Activated CD4-positive, CD25-positive, alpha-beta regulatory T cell (primary cell): ENCODE measurements at regions not wholly inside any gene's neighbourhood (a gene's known extent, or its start where the extent isn't known, plus 50 kb on each side); places are given as distances from the start of the nearest gene placed in this dataset.

Experiments
- DNase-seq, 4 experiments: peaks; one replicate each; lab custom pipeline; 2025; lab: John Stamatoyannopoulos, UW

DNA sequence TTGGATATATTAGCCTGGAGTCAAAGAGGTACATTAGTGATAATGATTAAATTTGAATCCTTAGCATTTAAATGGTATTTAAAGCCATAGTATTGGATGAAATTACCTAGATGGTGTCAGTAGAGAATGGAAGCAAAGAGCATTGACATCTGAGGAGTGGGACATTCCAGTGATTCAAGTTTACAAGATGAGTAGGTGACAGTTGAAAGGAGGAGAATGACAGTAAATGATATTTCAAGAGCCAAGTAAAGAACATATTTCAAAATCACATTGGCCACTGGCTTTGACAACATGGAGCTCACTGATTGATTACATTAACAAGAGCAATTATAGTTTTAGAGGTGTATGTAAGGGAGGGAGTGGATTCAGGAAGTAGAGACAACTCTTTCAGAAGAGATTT is 93.9 kb upstream of the MEF2C start:
- DNase-seq, result no peak

DNA sequence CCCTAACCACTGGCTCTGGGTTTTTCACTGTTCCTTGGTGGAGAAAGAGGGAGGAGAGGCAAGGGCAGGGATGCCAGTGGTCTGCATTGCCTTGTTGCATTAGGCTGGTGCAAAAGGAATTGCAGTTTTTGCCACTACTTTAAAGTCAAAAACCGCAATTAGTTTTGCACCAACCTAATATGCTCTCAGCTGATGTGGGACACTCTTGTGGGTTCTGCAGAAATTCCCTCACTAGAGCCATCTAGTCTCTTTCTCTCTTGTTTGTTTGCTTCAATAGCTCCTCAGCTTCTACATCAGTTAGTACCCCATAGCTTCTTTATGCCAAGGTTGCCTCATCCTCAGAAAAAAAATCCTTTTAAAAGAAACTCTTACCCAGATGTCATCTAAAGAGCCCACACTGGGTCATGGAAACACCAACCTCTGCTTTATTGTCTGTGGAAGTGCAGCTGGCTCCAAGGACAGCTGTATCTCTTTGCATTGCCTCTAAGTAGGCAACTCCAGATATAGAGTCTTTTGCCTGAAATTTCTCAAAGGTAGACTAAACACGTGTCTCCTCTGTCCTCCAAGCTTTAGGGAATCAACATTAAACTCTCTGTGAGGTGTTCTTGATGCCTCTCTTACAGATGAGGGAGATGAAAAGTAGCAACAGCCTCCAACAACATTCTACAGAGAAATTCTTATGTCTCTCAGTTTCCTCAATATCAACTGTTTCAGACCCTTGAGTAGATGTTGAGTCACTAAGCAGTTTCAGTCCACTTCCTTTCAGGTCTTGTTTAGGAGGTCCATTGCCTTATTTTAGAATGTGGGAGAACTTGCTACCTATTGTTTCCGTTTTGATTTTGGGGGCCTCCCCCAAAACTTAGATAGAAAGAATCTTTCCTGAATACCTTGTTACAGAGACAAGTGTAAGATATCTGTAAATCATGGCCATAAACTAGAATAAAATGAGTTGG is 84.9 kb upstream of the MEF2C start:
- no peak for DNase-seq

DNA sequence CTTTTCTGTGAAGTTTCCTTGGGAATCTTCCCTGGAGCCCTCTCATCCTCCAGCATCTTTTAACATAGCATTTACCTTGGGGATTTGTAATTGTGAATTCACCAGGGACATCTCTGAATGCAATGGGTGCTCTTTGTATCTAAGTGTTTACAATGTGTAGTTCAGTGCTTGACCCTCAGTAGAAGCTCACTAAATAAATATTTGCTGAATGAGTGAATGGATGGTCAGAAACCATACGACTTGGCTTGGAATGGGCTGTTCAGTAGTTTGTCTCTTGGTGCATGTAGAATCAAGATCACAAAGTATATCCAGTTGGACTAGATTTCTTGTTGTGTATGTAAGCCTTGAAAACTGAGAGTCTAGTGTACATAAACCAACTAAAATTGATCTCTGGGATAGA is 81.8 kb upstream of the MEF2C start:
- DNase-seq, result no peak

DNA sequence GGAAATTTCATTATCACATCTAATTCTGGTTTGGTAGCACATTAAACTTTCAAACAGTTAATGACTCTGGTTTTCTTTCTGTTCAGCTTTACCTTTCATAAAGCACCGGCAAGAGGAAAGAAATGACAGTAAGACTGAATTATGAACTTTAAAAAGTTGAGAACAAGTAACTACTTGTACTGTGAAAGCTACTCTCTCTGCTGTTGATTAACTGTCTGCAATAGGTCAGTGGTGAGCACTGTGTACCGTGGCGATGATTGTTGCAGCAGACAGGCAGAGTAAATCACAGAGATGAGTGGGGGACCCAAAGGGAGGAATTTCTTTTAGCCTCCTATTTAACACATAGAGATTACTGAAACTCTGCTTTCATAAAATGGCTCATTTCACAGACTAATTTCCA is 74.0 kb upstream of the MEF2C start:
- no peak for DNase-seq

DNA sequence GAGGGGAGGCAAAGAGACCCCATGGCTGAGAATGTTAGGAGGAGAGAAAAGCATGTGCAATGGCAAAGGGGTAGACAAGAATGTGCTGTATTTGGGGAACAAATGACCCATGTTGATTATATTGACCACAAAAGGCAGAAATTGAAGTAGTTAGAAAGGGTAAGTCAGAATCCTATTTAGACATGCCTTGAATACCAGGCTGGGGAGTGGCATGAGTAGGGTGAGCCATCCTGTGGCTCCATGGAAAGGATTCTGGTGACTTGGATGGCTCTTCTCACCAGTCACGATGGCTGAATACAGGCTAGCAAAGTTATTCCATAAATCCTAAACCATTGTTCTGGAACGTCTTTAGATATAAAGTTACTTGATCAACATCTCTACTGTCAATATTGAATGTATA is 73.4 kb upstream of the MEF2C start:
- DNase-seq, result no peak

DNA sequence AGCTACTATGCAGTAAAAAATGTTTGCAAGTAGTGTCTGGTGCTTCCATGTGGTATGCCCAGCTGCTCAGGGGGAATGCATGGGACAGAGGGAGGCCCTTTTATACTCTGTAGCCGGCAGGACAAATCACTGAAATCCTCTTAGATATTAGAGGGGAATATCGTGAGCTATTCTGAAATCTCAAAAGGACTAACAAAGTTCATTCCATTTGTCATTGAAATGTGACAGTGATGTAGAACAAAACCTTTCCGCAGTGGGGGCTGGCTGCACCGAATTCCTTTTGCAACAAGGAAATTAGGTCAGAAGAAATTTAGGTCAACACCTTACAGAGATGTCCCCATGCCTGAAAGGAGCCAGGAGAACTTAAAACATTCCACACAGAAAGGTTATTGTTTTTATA is 72.4 kb upstream of the MEF2C start:
- no peak for DNase-seq

DNA sequence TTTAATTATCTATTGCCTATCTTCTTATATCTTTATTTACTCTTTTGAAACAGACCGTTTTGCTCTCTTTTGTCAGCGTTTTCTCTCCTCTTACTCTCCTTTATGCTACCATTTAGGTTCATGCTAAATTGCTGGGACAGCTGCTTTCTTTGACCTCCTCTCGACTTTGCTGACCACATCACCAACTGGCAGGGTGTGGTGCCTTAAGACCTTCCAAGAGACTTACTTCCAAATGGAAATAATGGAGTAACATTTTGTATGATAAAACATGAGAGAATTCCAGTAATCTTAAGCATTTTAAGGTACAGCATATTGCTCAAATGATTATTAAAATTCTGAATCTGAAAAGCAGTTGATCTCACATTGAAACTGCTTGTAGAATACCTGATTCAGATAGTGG is 71.5 kb upstream of the MEF2C start:
- no peak for DNase-seq

DNA sequence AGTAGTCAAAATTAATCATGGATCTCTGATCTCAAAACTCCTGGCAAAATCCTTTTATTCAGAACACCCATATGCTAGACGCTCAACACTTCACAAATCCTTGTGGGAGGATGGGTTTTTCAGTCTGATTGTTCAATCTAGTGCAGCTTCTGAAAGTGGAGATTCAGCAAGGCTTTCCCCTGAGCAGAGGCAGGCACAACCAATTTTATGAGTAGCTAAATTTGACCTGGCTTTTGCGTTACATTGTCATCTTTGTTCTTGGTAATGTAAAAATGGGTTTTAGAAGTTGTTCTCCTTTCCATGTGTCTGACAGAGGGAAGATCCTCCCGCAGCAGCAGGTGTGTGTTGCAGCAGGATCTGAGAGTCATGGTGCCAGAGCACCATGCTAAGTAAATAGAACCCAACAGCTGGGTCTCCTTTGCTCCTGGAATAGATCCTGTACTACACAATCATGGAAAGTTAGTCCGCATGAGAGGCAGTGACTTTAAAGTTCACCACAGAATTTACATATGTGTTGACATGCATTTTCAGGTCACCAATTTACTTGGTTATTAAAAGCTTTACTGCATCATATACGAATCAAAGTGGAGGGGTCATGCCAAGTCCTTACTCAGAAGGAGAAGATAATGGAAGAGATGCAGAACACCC is 70.1 kb upstream of the MEF2C start:
- DNase-seq, result no peak

DNA sequence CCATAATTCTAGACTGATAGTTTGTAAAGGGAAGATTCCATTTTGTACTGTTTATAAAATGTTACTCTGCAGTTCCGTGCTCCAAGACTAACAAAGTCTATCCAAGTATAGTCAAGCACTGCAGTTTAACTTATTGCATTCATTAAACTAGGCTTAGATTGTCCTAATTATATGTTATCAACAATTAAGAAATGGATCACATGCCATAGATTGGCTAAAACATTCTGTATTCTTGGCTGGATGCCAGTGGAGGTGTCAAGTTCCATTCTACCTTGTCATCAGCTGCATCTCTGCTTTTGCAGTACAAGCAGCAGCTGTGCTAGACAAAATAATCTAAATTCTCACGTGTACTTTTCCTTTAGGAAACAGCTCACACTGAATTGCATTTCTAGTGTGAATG is 69.4 kb upstream of the MEF2C start:
- no peak for DNase-seq

DNA sequence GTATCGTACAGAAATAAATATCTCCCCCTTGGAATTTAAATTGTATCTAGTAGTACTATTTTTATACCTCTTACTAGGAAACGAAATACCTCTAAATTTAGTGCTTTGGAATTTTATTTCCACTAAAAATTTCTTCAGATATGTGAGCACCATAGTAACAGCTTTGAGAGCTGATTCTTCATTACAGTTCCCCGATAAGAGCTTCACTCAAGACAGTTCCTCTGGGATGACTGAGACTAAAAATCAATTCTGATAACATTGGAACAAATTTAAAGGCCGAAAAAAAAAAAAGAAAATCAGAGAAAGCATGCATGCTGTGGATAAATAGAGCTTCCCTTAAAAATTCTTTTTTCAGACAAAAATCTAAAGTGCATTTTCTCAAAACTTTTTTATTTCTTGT is 68.5 kb upstream of the MEF2C start:
- DNase-seq, result no peak

DNA sequence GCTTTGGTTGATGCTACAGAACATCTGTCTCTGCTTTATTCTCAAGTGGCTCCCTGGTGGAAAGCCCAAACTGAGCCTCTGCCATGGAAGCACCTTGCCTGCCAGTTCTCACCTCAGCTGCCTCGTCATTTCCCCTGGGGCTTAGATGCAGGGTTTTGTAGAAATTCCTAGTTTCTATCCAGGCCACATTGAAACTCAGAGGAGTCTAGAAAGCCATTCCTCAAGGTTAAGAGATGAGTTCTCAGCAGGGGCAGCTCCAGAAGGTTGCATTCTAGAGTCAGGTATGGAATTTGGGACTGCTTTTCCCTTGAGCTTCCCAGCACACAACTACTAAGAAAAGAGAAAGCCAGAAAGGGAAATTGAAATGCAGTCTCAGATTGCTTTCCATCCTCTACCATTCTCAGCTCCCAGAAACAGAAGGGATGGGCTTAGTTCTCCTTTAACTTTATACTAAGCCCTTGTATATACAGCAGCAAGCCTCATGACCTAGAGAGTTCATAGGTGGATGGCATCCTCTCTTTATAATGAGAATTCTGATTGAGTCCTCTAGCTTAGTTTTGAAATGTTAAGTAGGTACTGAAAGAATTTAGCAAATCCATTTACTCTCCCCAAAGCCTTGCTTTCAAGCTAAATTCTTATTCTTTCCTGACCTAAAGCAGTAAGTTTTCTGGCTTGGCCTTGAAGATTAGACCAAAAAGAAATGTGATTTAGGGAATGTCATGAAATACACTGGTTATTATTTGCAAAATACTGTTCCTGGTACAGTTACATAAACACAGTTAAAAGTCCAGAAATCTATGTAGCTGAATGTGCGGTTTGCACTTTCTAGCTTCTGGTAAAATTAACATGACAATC is 66.0 kb upstream of the MEF2C start:
- DNase-seq, result no peak

DNA sequence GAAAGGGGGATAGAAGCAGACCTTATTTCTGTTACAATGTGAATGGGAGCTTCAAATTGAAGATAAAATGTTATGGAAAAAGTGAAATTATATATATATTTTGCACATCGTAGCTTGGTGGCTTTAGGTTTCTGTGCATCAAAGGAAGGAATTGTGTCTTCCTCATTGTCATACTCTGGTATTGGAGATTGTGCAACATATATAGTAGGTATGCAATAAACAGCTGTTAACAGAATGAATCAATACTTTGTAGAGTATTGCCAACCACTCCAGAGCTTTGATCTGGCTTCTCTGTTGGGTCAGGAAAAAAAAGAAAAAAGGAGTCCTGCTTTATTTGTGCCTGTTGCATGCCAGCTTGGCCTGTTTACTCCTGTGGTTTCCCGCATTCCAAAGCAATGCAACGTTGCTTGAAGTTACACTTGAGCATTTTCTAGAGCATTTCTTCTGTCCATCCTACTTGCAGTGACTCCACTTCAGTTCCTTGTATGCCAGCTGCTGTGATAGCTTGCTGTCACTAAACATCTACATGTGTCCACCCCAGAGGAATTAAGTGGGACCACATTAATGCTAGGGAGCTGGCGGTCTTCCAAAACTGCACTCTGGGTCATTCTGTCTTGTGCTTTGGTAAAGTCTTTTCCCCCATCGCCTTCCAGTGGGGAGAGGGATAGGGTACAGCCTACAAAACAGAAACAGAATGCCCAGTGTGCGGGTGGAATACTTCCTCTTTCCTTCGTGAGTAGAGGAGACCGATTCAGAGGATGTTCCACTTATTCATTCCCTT is 62.0 kb upstream of the MEF2C start:
- no peak for DNase-seq

DNA sequence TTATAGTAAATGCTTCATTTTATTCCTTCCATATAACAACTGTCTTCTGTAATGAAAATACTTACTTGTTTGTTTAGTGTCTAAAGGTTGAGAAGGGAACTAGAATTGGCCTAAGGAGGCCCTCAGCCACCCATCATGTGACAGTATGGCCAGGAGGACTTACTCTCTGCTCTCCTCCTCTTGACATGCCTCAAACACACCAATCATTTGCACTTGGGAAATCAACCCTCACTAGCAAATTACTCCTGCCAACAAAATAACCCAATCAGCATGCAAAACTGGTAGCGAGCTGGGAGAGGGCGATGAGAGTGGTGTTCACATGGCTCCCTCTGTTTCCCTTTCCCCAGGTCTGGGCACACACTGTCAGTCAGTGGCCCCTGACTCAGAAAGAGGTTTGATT is 58.6 kb upstream of the MEF2C start:
- DNase-seq, result no peak

DNA sequence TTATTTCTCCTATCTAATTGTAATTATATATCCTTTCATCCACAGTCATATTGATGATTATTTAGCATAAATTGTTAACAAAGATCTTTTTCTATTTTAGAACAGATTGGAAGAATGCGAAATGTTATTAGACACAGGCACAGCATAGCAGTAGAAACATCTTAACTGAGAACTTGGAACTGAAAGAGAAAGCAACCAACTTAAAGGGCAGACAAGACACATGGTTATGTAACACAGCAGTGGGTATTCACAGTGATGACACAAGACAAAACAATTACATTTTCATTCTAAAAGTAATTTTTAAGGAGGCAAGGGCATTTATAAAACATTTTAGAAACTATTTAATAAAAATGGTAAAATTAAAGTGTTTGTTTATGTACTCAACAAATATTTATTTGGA is 57.7 kb upstream of the MEF2C start:
- no peak for DNase-seq

DNA sequence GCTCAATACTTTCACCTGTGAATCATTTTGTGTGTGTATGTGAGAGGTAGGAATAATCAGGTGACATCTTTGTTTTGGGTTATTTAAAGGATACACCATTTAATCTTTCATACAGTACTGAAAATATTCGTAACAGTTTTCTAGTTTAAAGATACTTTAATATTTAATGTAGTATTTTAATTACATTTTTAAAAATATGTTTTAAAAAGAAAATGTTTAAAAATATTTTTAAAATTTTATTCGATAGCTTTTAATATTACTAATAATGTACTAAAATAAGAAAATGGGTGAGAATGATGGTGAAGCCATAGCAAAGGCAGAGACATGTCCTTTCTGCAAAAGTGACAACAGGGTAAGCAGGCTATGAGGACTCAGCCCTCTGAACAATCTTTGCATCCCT is 56.3 kb upstream of the MEF2C start:
- DNase-seq, result no peak

DNA sequence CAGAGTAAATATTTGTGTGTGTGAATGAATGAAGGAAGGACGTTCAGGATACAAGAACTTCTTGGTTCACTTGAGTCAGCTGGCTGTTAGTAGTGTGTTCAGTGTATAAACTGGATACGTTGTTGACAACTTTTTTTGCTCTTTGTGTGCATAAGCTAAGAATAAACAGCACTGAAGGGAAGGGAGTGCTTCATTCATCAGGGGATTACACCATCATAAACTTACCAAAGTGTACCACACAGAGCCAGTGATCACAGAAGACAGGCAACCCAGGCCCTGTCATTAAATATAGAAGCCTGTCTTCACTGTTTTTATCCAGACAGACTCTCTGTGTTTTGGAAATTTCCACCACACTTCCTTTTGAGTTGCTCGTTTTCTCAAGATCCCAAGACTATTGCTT is 55.5 kb upstream of the MEF2C start:
- no peak for DNase-seq

DNA sequence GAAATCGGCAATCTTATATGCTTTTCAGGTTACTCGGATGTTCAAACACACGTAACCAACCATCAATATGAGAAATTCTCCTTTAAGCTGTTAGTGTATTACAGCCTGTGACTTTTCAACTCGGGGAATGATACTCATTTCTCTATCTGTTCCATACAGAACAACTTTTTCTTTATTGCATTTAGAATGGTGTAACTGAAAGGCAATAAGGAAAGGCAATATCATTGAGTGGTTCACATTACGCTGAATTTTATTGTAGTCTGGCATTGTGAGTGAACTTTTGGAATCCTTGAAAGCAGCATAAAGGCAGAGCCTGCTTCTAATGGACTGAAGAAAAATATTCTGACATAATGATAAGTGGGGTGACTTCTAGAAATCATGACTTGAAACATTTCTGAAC is 54.4 kb upstream of the MEF2C start:
- no peak for DNase-seq

DNA sequence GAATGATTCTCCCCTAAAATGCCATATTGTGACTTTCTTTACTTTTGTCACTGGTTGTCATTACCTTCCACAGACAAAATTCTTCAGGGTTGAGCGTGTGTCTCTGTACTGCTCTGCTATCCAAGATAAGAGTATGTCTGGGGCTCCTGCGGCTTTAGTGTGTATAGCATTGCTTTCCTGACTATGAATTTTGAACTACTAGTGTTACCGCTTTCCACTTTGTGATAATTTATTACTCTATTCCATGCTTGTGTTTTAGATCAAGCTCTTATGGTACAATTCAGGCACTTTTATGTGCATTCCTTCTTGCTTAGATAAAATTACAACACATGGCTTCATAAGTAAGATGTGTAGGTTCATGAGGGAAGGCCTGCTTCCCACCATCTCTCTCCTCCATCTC is 51.5 kb upstream of the MEF2C start:
- no peak for DNase-seq
